Thymus (tissue), 11 donors: ENCODE measurements at regions not wholly inside any gene's neighbourhood (a gene's known extent, or its start where the extent isn't known, plus 50 kb on each side); places are given as distances from the start of the nearest gene placed in this dataset.

Experiments
- DNase-seq, 9 donors: peaks; one replicate each; pipeline ENCODE4 v3.0.0-alpha.2; 2013; ENCODE audit warnings: low spot score in 9 of 9, low read depth in 6 of 9, missing footprints in 1 of 9
- H3K27ac ChIP-seq, 2 donors: one replicate each; pipeline ENCODE4 v1.5.1; 2013; ENCODE audit warnings: control low read depth in 1 of 2, low read depth in 1 of 2, low read length in 1 of 2, mild to moderate bottlenecking in 1 of 2, moderate library complexity in 1 of 2
- H3K27me3 ChIP-seq, 2 donors: one replicate each; pipeline ENCODE4 v1.5.1; 2013; ENCODE audit warnings: low read length in 1 of 2; ENCODE audit not compliant: control insufficient read depth in 2 of 2, insufficient read depth in 1 of 2
- H3K36me3 ChIP-seq, 2 donors: one replicate each; pipeline ENCODE4 v1.5.1; 2013; ENCODE audit warnings: low read length in 1 of 2, mild to moderate bottlenecking in 1 of 2, moderate library complexity in 1 of 2; ENCODE audit not compliant: control insufficient read depth in 2 of 2, insufficient read depth in 2 of 2
- H3K4me1 ChIP-seq, 2 donors: one replicate each; pipeline ENCODE4 v1.5.1; 2013; ENCODE audit warnings: low read length in 2 of 2; ENCODE audit not compliant: control insufficient read depth in 2 of 2, insufficient read depth in 2 of 2
- H3K4me3 ChIP-seq, 2 donors: one replicate each; pipeline ENCODE4 v1.5.1; 2013; ENCODE audit warnings: low read length in 2 of 2, control low read depth in 1 of 2, mild to moderate bottlenecking in 1 of 2
- H3K9me3 ChIP-seq, 2 donors: one replicate each; pipeline ENCODE4 v1.5.1; 2013; ENCODE audit warnings: low read length in 1 of 2, mild to moderate bottlenecking in 1 of 2; ENCODE audit not compliant: control insufficient read depth in 2 of 2, insufficient read depth in 1 of 2
- WGBS: extraction: QIAGEN DNeasy Blood & Tissue Kit; methylation state at CpG from one replicate; pipeline ENCODE4 v1.1.7; 2013; 5-methylcytosine and 5-hydroxymethylcytosine counted together
- donor health status: healthy.

DNA sequence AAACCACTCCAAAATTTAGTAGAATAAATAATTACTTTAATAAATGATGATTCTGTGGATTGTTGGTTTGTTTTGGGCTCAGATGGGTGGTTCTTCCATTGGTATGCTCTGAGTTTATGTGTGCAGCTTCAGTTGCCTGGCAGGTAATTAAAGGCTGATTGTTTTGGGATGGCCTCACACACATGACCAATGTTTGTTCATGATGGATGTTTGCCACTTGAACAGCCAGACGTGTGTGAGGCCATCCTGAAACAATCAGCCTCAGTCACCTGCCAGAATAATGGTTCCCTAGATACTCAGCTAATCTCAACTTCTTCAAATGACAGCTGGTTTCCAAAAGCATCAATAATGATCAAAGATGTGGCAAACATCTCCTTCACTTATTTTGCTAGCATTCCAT is 352.5 kb upstream of the GULP1 start:
- Histone ChIP-seq H3K4me1 (no peaks in the 10 kb centered on the region), H3K36me3 (no peaks in the 10 kb centered on the region), H3K9me3 (no peaks in the 10 kb centered on the region), H3K27me3 (no peaks in the 10 kb centered on the region), H3K4me3 (no peak overlapping the region), H3K27ac (no peak overlapping the region)
- DNase-seq: no peak
- WGBS: 90% methylated on average over 1 of the region's 1 CpG

DNA sequence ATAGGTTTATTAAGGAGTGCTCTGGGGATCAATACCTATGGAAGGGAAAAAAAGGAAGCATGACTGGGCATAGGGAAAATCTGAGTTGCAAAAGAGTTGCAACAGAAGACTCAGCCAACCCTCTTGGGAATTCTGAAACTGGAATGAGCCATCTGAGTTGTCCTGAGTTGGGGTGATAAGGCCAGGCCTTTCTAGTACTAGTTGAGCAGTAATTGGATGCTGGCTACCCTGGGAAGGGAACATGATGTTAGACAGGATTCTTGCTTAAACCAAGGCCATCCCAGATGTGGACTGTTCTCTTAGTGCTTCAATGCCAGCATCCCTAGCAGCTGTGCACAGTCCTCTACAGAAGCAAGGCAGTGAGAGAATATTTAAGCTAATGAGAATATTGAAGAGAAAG is 348.8 kb upstream of the GULP1 start:
- Histone ChIP-seq H3K9me3 (no peaks in the 10 kb centered on the region), H3K4me1 (no peaks in the 10 kb centered on the region), H3K4me3 (no peak overlapping the region), H3K36me3 (no peaks in the 10 kb centered on the region), H3K27ac (no peak overlapping the region), H3K27me3 (no peaks in the 10 kb centered on the region)
- no peak for DNase-seq

- no peak overlapping the region for H3K4me3 ChIP-seq
- H3K9me3 ChIP-seq: no peaks in the 10 kb centered on the region
- H3K4me1 ChIP-seq: no peaks in the 10 kb centered on the region
- no peaks in the 10 kb centered on the region for H3K27me3 ChIP-seq
- no peaks in the 10 kb centered on the region for H3K36me3 ChIP-seq
- no peak overlapping the region for H3K27ac ChIP-seq
- no peak for DNase-seq
- 91% methylated on average over 6 of the region's 6 CpGs for WGBS
Measured at GRCh38 chr2:187943772-187944369, 347.8 kb upstream of the GULP1 start.

DNA sequence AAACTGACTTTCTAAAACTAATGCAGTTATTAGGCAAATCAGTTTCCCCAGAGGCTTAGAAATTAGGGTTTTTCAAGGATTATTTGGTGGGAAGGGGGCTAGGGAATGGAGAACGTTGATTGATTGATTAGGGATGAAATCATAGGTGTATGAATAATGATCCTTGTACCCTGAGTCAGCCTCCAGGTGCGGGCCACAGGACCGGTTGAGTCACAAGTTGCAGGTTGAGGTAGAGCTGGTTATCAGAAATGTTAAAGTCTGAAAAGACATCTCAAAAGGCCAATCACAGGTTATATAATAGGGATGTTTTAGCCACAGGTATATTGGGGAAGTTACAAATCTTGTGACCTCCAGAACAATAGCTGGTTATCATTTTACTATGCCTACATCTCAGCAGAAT is 341.8 kb upstream of the GULP1 start:
- Histone ChIP-seq H3K9me3 (peaks cover 0 to 7% of the 10 kb centered on the region in 2 donors), H3K27me3 (no peaks in the 10 kb centered on the region), H3K36me3 (no peaks in the 10 kb centered on the region), H3K4me3 (no peak overlapping the region), H3K27ac (no peak overlapping the region), H3K4me1 (no peaks in the 10 kb centered on the region)
- WGBS: 96% methylated on average over 3 of the region's 3 CpGs
- no peak for DNase-seq

DNA sequence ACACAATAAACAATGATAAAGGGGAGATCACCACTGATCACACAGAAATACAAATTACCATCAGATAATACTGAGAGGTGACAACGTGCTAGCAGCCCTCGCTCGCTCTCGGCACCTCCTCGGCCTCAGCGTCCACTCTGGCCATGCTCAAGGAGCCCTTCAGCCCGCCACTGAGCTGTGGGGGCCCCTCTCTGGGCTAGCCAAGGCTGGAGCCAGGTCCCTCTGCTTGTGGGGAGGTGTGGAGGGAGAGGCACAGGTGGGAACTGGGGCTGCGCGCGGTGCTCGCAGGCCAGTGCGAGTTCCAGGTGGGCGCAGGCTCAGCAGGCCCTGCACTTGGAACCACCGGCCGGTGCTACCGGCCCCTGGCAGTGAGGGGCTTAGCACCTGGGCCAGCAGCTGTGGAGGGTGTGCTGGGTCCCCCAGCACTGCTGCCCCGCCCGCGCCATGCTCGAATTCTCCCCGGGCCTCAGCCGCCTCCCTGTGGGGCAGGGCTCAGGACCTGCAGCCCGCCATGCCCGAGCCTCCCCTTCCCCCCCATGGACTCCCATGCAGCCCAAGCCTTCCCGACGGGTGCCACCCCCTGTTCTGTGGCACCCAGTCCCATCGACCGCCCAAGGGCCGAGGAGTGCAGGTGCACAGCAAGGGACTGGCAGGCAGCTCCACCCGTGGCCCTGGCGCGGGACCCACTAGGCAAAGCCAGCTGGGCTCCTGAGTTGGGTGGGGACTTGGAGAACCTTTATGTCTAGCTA is 340.0 kb upstream of the GULP1 start:
- Histone ChIP-seq H3K4me3 (no peak overlapping the region), H3K27me3 (no peaks in the 10 kb centered on the region), H3K27ac (no peak overlapping the region), H3K36me3 (no peaks in the 10 kb centered on the region), H3K9me3 (peaks cover 0 to 7% of the 10 kb centered on the region in 2 donors), H3K4me1 (no peaks in the 10 kb centered on the region)
- no peak for DNase-seq
- 96% methylated on average over 32 of the region's 32 CpGs for WGBS

- no peak overlapping the region for H3K27ac ChIP-seq
- WGBS: 90% methylated on average over 2 of the region's 2 CpGs
Measured at GRCh38 chr2:187956906-187957534, 334.7 kb upstream of the GULP1 start.

DNA sequence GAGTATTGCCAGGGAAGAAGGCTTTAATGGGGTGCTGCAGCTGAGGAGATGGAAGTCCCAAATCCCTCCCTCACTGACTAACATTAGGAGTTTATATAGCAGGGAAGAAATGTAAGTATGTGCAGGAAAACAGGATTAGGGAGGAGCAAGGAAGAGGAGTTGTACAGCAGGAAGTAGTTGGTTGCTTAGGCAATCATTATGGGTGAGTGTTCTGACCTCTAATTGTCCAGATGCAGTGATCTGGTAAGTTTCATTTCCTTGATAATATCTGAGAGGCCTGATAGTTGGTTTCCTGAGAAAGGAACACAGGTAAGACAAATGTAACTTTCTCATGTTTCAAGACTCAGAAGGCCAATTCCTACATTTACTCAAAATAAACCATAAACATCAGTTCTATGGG is 331.9 kb upstream of the GULP1 start:
- H3K27me3 ChIP-seq: no peaks in the 10 kb centered on the region
- H3K9me3 ChIP-seq: no peaks in the 10 kb centered on the region
- DNase-seq: no peak
- no peak overlapping the region for H3K4me3 ChIP-seq
- no peak overlapping the region for H3K27ac ChIP-seq
- no peaks in the 10 kb centered on the region for H3K4me1 ChIP-seq
- no peaks in the 10 kb centered on the region for H3K36me3 ChIP-seq

More at GRCh38 chr2:187956906-187957534, 334.7 kb upstream of the GULP1 start:
- H3K9me3 ChIP-seq: peaks cover 0 to under 1% of the 10 kb centered on the region in 2 donors
- H3K4me1 ChIP-seq: no peaks in the 10 kb centered on the region
- H3K4me3 ChIP-seq: no peak overlapping the region
- H3K27me3 ChIP-seq: no peaks in the 10 kb centered on the region
- H3K36me3 ChIP-seq: no peaks in the 10 kb centered on the region
- no peak for DNase-seq

- 91% methylated on average over 2 of the region's 2 CpGs for WGBS
- no peaks in the 10 kb centered on the region for H3K27me3 ChIP-seq
- H3K36me3 ChIP-seq: no peaks in the 10 kb centered on the region
- no peak overlapping the region for H3K27ac ChIP-seq
- no peak overlapping the region for H3K4me3 ChIP-seq
- H3K4me1 ChIP-seq: no peaks in the 10 kb centered on the region
- DNase-seq: no peak
- no peaks in the 10 kb centered on the region for H3K9me3 ChIP-seq
Measured at GRCh38 chr2:187962538-187962937, 329.1 kb upstream of the GULP1 start.

- WGBS: 96% methylated on average over 2 of the region's 2 CpGs
- no peaks in the 10 kb centered on the region for H3K36me3 ChIP-seq
- H3K4me3 ChIP-seq: no peak overlapping the region
- no peak for DNase-seq
- H3K4me1 ChIP-seq: no peaks in the 10 kb centered on the region
- H3K9me3 ChIP-seq: no peaks in the 10 kb centered on the region
- no peak overlapping the region for H3K27ac ChIP-seq
- no peaks in the 10 kb centered on the region for H3K27me3 ChIP-seq
Measured at GRCh38 chr2:187964746-187965145, 326.9 kb upstream of the GULP1 start.
